DLD1 (cell line): ENCODE measurements at regions not wholly inside any gene's neighbourhood (a gene's known extent, or its start where the extent isn't known, plus 50 kb on each side); places are given as distances from the start of the nearest gene placed in this dataset.

ENCODE experiments used
- in situ Hi-C: cut with HindIII; loops from 2 replicates; pipeline ENCODE4 v1.10.0; 2017; ENCODE audit warnings: low sequenced_read_pairs

DNA sequence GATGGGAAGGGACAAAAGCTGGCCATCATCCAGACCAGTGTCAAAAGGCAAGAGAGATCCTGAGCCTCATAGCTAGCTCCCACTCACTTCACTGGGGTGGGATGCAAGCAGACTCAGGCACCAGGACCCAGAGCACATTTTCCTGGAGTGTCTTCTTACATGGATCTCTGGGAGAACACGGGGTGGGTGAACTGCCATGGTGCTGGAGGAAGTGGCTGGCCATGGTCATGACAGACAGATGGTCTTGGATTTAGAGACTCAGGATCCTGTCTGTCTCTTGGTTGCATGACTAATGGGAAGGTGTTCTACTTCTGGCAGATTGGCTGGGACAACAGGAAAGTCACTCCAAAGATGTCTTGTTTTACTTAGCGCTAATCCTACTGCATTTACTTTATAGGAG lies 311.5 kb downstream of the ATP23 start:
- in situ Hi-C loops = no loop called here

DNA sequence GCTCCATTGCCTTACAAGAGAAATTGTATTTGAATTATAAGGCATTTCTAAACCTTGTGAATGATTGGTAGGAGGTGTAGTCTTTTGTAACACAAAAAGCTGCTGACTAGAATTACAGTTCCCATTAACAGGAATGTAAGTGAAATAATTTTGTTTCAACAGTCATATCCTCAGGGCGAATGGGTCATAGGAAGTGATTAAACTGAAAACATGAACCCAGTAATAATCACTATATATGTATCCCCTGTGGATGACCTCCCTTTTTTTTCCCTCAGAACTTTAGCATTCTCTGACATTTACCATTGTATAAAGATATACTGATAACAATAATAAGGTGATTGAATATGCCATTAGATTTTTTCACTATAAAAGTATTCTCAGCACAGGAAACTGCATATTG lies 312.3 kb downstream of the ATP23 start:
- in situ Hi-C loops = no loop called here

DNA sequence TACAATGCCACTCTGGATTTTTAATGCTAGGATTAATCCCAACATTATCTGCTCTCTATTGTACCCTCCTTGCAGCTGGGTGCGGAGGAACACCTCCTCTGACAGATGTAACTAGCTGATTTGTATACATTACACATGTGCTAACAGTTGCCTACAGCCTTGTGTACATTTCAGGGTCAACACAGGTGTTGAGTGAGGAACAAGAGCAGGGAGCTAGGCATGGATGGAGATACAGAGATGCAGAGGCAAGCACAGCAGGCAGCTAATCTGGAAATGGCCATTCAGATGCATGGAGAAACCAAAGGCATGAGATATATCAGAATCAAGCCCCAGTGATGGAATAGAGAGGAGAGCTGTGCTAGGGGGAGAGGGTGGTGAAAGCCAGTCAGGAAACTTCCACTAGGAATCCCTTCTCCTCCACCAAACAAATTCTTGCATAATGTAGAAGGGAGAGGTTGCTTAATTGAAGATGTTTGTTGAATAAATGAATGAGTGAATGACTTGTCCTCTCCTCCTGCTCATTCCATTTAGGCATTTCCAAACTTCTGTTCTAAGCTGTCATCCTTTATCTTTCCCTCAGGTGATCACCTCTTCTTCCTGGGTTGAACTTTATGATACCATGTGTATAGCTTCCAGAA lies 313.2 kb downstream of the ATP23 start:
- in situ Hi-C loops = no loop called here

DNA sequence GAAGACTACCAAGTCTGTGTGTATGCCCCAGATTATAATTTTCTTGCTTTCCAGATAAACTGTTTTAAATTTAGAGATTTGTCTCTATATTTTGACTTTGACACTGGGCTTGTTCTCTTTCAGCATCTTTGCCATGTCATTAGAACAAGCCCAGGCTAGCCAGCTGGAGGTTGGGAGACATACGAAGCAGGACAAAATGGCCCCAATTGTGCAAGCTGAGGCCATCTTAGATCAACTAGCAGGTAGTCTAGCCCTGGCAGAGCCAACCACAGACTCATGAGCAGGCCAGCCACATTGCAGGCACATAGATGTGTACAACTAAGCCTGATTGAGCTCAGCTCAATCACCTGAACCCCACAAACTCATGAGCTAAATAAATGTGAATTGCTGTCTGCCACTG lies 321.4 kb downstream of the ATP23 start:
- in situ Hi-C loops = no loop called here

DNA sequence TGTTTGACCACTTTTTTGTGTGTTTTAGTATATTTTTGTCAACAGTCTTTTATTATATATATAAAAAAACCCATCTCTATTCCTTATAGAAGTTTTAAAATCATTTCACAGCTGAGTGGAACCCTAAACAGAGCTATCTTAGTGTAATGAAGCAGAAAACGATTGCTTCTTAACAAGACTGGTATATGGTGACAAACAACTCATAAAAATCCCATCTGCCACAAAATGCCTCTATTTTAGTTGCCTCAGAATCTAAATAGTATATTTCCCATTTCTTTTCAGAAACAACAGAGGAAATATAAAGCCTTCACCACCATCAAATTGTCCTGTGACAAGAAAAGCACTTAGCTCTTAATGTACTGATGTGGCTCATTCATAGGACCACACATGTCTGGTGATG lies 322.4 kb downstream of the ATP23 start:
- in situ Hi-C loops = no loop called here

DNA sequence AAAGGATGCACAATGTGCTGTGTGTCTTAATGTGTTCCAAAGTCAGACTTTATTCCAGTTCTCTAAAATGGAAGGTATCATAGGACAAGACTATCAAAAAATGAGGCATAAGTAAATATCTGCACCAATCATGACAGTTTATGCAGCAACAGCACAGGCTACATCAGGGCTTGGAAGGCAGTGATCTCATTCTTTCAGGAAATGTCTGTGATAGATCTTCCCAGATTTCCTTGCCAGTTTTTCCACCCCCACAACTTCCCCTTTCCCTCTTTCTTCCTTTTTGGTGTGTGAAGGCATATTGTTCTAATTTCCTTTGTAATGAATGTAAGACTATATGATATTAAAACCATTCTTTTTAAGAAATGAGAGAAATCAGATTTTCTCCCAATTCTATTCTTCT lies 326.7 kb downstream of the ATP23 start:
- in situ Hi-C loops = no loop called here

DNA sequence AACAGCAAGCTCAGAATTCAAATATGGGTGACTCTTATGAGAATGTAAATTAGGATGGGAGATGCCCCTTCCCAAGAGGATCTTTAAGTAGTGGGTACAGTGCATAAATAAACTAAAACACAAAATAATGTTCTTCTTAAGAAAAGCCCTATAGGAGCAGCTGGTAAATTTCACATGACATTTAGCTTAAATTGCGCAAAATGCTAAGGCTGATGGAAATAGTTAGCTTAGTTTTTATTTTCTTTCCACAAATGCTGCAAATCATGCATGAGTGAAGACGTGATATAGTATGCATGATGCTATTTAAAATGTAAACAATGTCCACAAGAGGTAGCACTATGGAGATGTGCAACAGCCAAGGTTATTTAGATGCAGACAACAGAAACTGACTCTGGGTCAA lies 328.1 kb downstream of the ATP23 start:
- in situ Hi-C loops = no loop called here

DNA sequence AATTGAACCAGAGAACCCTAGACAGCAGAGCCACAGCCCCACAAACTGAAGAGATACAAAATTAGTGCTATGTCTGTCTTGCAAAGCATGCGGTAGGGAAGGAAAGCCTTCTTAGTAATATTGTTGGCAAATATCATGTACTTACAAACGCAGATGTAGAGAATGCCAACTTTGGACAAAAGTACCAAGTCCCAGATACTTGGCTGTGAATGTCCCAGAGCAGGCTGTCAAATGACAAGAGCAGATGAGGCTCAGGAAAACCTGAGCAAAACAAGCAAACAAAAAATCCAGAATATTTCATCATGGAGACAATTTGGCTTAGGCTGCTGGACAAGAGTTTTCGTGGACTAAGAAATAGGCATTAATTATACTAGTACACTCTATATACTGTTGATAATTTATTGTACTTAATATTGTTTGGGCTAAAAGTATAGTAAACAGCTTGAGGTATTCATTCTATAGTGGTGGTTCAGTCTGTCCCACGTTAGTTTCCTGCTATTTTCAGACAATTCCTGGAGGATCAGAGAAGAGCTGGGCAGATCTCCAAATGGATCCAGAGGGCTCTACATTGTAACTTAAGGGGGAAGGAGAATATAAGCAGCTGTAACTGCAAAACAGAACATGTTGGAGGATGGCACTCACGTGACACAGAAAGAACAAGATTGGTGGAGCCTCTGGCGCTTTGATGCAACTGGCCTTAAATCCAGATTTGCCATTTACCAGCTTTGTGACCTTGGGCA lies 329.8 kb downstream of the ATP23 start:
- in situ Hi-C loops = no loop called here

DNA sequence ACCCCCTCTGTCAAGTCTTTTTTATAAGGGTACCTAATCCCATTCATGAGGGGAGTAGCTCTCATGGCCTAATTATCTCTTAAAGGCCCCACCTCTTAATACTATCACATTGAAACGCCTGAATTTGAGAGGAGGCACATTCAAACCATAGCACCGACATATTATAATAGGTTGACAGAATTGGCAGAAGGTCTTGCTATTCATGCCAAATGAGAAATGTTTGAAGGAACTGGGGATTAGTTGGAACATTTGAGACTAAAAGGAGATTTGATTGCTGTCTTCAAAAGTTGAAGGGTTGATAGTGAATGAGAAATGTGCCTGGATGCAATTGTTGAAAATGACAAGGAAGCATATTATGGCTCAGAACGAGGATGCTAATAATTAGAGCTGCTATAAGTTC lies 331.1 kb downstream of the ATP23 start:
- in situ Hi-C loops = no loop called here

DNA sequence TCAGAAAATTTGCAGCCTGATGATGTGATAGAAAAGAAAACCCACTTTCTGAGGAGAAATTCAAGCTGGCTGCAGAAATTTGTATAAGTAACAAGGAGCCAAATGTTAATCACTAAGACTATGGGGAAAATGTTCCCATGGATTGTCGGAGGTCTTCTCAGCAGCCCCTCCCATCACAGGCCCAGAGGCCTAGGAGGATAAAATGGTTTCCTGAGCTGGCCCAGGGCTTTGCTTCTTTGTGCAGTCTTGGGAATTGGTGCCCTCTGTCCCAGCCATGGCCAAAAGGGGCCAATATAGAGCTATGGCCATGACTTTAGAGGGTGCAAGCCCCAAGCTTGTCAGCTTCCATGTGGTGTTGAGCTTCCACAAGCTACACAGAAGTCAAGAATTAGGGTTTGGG lies 335.9 kb downstream of the ATP23 start:
- in situ Hi-C loops = no loop called here

DNA sequence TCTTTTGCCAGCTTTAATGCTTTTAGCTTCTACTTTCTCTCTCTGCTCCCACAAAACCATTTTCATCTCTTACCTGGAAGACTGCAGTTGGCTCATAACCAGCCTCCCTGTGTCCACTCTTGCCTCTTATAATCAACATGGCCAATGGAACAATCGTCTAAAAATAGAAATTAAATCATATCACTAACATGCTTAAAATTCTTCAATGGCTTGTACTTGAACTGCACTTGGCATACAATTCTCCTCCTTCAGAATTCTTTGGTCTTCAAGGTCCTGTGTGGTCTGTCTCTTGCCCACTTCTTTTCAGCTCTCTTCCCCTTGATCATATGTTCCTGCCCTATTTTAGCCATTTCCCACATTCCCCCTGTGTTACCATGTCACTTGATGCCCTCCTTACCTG lies 342.2 kb downstream of the ATP23 start:
- in situ Hi-C loops = no loop called here

DNA sequence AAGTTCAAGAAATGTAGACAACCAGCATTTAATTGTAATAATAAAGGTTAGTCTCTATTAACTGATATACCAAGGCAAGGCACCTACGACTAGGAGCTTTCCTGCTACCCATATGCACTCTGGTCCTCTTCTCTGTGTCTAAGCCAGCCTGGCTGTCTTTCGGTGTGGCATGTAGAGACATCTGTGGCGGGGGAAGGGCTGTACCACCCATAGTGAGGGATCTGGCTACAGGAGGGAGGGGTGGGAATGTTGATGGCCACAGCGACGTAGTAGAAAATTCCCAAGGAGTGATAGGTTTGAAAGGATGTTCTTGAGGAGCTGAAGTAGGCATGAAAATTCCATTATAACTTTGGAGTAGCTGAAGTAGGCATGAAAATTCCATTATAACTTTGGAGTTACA lies 344.2 kb downstream of the ATP23 start:
- in situ Hi-C loops = no loop called here

DNA sequence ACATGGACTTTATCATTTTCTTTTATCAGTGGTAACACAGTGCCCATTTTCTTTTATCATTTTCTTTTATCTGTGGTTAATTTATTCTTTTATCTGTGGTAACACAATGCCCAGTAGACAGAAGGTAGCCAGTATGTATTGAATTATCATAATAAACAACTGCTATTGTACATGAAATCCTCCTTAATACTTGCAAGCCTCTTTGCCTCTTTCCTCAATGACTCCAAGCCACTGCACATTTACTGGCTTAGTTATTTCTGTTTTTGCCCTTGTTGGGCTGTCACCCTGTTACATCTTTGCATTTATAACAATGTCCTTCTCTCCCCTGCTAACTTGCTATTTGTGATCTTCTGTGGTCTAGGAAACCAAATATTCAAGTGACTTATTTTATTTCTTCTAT lies 345.0 kb downstream of the ATP23 start:
- in situ Hi-C loops = no loop called here

DNA sequence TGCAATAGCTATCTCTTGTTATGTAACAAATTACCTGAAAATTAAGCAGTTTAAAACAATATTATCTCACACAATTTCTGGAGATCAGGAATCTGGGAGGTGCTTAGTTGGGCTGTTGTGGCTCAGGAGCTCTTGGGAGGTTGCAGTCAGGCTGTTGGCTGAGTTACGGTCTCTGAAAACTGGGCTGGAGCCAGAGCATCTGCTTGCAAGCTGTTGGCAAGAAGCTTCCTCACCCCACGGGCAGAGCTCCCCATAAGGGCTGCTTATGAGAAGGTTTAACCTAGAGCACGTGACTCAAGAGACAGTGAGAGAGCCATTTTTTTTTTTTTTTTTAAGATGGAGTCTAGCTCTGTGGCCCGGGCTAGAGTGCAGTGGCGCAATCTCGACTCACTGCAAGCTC lies 346.8 kb downstream of the ATP23 start:
- in situ Hi-C loops = no loop called here

DNA sequence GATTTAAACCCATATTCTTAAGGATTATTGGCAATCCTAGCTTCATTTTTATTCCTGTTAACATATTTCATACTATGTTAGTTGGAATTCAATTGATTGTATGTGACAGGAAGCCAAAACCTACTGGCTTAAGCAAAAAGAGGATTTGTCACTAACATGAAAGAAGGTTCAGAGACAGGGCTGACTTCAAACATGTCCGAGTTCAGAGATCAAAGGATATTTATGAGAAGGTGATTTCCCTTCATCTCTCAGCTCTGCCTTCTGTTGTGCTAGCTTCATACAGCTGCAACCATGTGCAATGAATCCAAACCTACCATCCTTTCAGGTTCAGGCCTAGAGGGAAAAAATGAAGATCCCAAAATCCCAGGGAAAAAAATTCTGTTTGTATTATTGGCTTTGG lies 349.7 kb downstream of the ATP23 start:
- in situ Hi-C loops = no loop called here

DNA sequence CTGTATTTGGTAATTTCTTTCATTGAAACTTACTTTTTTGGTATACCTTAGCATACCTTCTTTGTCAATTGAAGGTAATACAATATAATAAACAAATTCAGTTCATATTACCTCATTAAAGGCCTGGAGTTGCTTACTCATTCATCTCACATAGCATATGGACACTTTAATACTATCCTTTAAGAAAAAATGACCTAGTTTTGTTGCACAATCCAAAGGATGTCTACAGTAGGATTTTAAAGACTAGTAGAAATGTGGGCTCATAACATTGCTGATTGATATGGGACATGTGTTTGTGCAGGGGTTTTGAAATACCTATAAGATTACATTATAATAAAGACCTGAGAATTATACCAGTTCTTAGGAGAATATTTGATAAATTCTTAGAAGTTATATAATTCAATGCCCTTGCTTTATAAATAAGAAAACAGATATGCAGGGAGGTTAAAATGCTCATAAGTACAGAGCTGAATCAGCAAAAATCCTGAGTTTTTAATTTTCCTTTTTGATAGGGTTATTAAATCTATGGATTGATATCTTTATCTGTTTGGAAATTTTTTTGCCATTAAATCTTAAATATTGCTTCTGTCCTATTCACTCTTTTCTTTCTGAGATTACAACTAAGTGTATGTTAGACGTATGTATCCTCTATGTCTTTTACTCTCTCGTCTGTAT lies 352.1 kb downstream of the ATP23 start:
- in situ Hi-C loops = no loop called here

DNA sequence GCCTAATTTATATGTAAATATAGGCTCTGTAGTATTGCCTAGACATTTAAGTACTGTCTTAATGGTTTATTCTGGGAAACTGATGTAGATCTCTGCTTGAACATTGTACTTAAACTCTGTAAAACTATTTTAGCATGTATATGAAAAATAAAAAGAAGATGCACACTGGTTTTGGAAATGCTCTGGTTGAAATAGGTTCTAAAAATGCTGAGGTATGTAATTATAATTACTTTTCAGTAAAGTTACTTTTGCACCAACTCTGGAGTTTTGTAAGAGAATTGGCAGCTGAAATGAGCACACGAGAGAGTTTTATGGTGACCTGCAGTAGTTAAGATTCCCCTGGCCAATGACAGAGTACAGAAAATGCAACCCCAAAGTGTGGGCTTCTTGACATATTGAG lies 353.9 kb downstream of the ATP23 start:
- in situ Hi-C loops = no loop called here

DNA sequence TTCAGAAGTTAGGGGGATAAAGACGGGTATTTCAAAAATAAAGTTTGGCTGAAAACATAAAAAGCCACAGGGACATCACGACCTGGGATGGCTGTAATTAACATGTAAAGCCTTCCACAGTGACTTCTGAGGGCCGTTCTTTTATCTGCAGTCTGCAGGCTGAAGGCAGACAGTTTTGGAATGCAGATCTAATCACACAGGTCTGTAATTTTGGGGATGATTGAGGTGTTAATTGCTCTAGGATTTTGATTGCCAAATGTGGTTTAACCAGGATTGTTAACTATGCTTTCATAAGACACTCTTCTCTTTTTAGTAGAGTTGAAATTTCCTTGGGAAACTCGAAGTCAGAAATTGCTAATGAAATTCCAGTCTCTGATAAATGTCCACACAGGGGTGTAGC lies 355.5 kb downstream of the ATP23 start:
- in situ Hi-C loops = no loop called here

DNA sequence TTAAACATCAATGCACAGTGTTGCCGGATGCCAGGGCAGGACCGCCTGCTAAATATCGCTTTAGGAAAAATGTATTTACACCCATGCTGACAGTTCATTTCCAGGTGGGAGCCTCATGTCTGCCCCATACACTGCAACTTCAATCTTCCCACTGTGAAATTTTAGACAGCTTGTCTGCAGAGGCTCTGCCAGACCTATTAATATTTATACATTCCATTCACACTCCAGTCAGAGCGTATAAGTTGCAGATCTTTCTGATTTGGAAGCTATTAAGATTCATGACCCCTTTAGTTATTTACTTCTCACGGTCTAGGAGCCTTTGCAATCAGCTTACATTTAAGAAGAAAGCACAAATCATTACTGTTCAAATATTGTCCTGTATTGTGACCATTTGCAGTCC lies 357.4 kb downstream of the ATP23 start:
- in situ Hi-C loops = no loop called here

DNA sequence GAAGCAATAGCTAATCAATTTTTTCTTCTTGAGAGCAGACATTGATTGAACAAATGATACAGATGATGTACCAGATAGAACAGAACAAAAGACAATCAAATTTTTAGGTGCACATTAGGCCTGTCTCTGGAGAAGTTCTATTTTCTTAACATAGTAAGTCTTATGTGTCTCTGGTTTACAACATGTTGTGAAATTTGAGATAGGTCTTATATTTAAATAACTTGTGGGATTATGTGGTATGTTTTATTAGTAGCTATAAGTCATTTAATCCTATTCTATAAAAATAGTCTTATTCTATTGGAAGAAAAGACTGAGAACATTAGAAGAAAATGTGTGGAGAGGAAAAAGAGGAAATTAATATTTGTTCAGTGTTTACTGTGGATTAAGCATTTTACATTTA lies 358.0 kb downstream of the ATP23 start:
- in situ Hi-C loops = no loop called here

DNA sequence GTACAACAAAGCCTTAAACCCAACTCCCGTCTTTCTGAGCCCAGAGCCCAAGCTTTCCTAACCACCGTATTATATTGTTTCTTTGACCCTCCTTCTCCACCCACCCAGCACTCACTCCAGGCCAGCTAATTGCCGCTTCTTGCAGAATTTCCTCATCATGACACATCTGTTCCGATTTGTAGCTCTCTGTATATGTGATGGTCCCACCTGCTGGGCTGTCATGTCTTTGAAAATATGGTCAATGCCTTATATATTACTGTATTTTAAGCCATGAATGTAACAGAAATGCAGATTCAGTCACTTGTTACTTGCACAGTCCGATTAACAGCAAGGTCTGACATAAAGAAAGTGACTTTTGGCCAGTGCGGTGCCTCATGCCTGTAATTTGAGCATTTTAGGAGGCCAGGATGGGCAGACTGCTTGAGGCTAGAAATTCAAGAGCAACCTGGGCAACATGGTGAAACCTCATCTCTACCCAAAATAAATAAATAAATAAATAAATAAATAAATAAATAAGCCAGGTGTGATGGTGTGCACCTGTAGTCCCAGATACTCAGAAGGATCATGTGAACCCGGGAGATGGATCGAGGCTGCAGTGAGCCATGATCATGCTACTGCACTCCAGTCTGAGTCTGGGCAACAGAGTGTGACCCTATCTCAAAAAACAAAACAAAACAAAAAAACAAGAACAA lies 359.8 kb downstream of the ATP23 start:
- in situ Hi-C loops = loop anchor here (5.0 kb wide), 1 partner anchor 139 kb away; no protein-coding TSS in a partner anchor

DNA sequence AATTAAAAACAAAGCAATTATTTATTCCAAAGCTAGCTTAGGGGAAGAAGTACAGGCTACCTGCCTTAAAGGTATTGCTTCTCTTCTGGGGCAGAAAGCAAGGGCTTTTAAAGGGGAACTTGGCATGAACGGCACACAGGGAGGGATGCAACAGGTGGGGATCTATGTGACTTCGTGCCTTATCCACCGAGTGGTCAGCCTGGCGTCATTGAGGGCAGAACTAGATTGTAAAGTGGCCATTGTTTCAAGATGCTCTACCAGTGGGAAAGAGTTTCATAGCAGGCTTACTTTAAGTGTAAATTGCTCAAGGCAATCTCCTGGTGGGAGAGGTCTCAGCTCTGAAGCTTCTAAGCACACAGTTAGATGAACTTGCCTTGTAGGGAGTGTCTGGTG lies 360.4 kb downstream of the ATP23 start:
- in situ Hi-C loops = loop anchor here (5.0 kb wide), 1 partner anchor 139 kb away; no protein-coding TSS in a partner anchor
